Caco-2 (cell line): ENCODE measurements at regions not wholly inside any gene's neighbourhood (a gene's known extent, or its start where the extent isn't known, plus 50 kb on each side); places are given as distances from the start of the nearest gene placed in this dataset.

ENCODE experiments used
- BruUV-seq: library from RNA; stranded (reverse); fragments of 400-500 nt; replicated peaks from 2 replicates; lab custom pipeline; 2021; lab: Mats Ljungman, UMichigan
- CTCF ChIA-PET: fragments of 300-600 bp; sonication (Branson Sonifier 250); formaldehyde crosslinking; loops from one replicate; lab custom pipeline; 2022; ENCODE audit warnings: antibody characterized with exemption; lab: Charles Lee
- POLR2A ChIA-PET: fragments of 300-600 bp; sonication (Branson Sonifier 250); formaldehyde crosslinking; loops from one replicate; lab custom pipeline; 2022; ENCODE audit warnings: antibody characterized with exemption; lab: Charles Lee
- DNase-seq, 2 experiments: peaks; one replicate each; pipeline versions ENCODE4 v3.0.0 to v3.0.0-alpha.2; 2020 to 2022
- H3K27me3 ChIP-seq: replicated peaks from 2 replicates; pipeline ENCODE4 v1.6.0; 2011; ENCODE audit warnings: low read length; ENCODE audit not compliant: control insufficient read depth, insufficient read depth
- H3K36me3 ChIP-seq: 2 replicates; pipeline ENCODE4 v1.5.1; 2011; ENCODE audit warnings: low read length; ENCODE audit not compliant: control insufficient read depth, insufficient read depth
- H3K4me1 ChIP-seq: fragments of 250-450 bp; sonication (Bioruptor Pico); 2 replicates; pipeline ENCODE4 v1.5.1; 2020; ENCODE audit warnings: mild to moderate bottlenecking
- H3K4me3 ChIP-seq: 2 replicates; pipeline ENCODE4 v1.5.1; 2011; ENCODE audit warnings: low read depth, mild to moderate bottlenecking, control low read depth, low read length
- H3K9me3 ChIP-seq: fragments of 250-450 bp; sonication (Bioruptor Pico); 2 replicates; pipeline ENCODE4 v1.5.1; 2020; ENCODE audit warnings: mild to moderate bottlenecking, moderate library complexity
- H3K27ac Mint-ChIP-seq: one replicate; pipeline ENCODE4 v1.8.0; 2022; ENCODE audit warnings: mixed read lengths; ENCODE audit not compliant: unreplicated experiment
- H3K27me3 Mint-ChIP-seq: one replicate; pipeline ENCODE4 v1.8.0; 2022; ENCODE audit warnings: mixed read lengths; ENCODE audit not compliant: insufficient read depth, unreplicated experiment
- H3K36me3 Mint-ChIP-seq: one replicate; pipeline ENCODE4 v1.8.0; 2022; ENCODE audit warnings: mild to moderate bottlenecking, mixed read lengths; ENCODE audit not compliant: insufficient read depth, unreplicated experiment
- H3K4me1 Mint-ChIP-seq: one replicate; pipeline ENCODE4 v1.8.0; 2022; ENCODE audit warnings: low read depth, mixed read lengths; ENCODE audit not compliant: unreplicated experiment
- H3K4me3 Mint-ChIP-seq: one replicate; pipeline ENCODE4 v1.8.0; 2022; ENCODE audit warnings: mild to moderate bottlenecking, moderate library complexity, mixed read lengths; ENCODE audit not compliant: unreplicated experiment
- H3K9me3 Mint-ChIP-seq: one replicate; pipeline ENCODE4 v1.8.0; 2022; ENCODE audit warnings: mixed read lengths; ENCODE audit not compliant: unreplicated experiment
- intact Hi-C: fragments of 100-400 bp; cut with micrococcal nuclease; formaldehyde crosslinking; loops from one replicate; pipeline ENCODE4 v1.10.0; 2022; ENCODE audit not compliant: unreplicated experiment
- TF ChIP-seq, protein P1 (sequence below), 2 experiments: fragments of 200-600 bp in 1 of 2; IDR thresholded peaks; 1 replicate in 1 of 2; 2 replicates in 1 of 2; pipeline versions ENCODE4 v1.5.1 to v1.8.0; 2011 to 2022; ENCODE audit warnings: antibody characterized with exemption in 1 of 2, control low read depth in 1 of 2, inconsistent platforms in 1 of 2, low read depth in 1 of 2, low read length in 1 of 2, mild to moderate bottlenecking in 1 of 2, moderate library complexity in 1 of 2; ENCODE audit not compliant: insufficient read depth in 1 of 2, severe bottlenecking in 1 of 2, unreplicated experiment in 1 of 2

DNA sequence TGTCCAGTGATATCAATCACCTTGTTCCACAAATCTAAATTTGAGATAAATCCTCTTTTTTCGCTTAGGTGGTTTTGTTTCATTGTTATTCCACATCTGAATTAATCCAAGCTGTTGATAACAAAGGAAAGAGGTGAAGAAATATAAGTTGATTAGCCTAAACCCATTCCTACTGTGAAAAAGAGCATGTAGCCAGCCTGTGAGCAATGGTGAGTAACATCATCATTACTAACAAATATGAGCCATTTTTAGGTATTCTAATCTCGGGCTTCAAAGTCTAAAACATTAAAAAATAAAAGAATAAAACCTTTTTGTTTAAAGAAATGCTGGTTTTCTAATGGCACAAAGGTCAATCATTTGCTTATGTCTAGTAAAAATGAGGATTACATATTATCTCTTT is 52.1 kb upstream of the P3H2 start:
- H3K9me3 Mint-ChIP-seq, result no peaks in the 10 kb centered on the region
- no TSS peak for BruUV-seq
- no peaks in the 10 kb centered on the region for H3K27me3 Mint-ChIP-seq
- Histone ChIP-seq H3K9me3 (no peaks in the 10 kb centered on the region), H3K36me3 (no peaks in the 10 kb centered on the region), H3K4me3 (no peak overlapping the region), H3K4me1 (no peaks in the 10 kb centered on the region; the same call in 1 of the 2 replicates), H3K27me3 (no peaks in the 10 kb centered on the region)
- intact Hi-C loops, result no loop called here
- no peak for DNase-seq
- H3K4me3 Mint-ChIP-seq, result no peak overlapping the region
- no peaks in the 10 kb centered on the region for H3K36me3 Mint-ChIP-seq
- POLR2A ChIA-PET, result no interaction called here
- H3K4me1 Mint-ChIP-seq, result no peaks in the 10 kb centered on the region
- no peak overlapping the region for H3K27ac Mint-ChIP-seq
- CTCF ChIA-PET, result no interaction called here
- TF ChIP-seq, protein P1, sequence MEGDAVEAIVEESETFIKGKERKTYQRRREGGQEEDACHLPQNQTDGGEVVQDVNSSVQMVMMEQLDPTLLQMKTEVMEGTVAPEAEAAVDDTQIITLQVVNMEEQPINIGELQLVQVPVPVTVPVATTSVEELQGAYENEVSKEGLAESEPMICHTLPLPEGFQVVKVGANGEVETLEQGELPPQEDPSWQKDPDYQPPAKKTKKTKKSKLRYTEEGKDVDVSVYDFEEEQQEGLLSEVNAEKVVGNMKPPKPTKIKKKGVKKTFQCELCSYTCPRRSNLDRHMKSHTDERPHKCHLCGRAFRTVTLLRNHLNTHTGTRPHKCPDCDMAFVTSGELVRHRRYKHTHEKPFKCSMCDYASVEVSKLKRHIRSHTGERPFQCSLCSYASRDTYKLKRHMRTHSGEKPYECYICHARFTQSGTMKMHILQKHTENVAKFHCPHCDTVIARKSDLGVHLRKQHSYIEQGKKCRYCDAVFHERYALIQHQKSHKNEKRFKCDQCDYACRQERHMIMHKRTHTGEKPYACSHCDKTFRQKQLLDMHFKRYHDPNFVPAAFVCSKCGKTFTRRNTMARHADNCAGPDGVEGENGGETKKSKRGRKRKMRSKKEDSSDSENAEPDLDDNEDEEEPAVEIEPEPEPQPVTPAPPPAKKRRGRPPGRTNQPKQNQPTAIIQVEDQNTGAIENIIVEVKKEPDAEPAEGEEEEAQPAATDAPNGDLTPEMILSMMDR (IDR thresholded peaks at IDR 0.05; ENCODE audit: insufficient read depth in 1 of 2, low read depth in 1 of 2, low read length in 1 of 2, severe bottlenecking in 1 of 2, unreplicated experiment in 1 of 2), result no peak
